ENCODE measurements at regions not wholly inside any gene's neighbourhood (a gene's known extent, or its start where the extent isn't known, plus 50 kb on each side); places are given as distances from the start of the nearest gene placed in this dataset.
A peak's percentile ranks its signal among the peaks of the same experiment; 100 is the strongest.
"Not testable (repeated sequence)": the region's sequence is repeated elsewhere in the genome, so short reads cannot be mapped to it uniquely, and the experiment has no call there.

- no peak for DNase-seq (ENCODE audit: low spot score)
These were observed 220.6 kb downstream of the TPBG start for GRCh38 chr6:82584194-82584695.

- DNase-seq (ENCODE audit: low spot score) = no peak
These were observed 221.2 kb downstream of the TPBG start for GRCh38 chr6:82584856-82585255.

- DNase-seq (ENCODE audit: low spot score) = no peak
These were observed 224.4 kb downstream of the TPBG start for GRCh38 chr6:82588020-82588419.

GRCh38 chr6:82588859-82589412 is 225.3 kb downstream of the TPBG start:
- no peak for DNase-seq (ENCODE audit: low spot score)

- DNase-seq (ENCODE audit: low spot score) = peak; percentile 75
These were observed 226.0 kb downstream of the TPBG start for GRCh38 chr6:82589509-82590206.

- no peak for DNase-seq (ENCODE audit: low spot score)
These were observed 233.6 kb downstream of the TPBG start for GRCh38 chr6:82597201-82597600.

- no peak for DNase-seq (ENCODE audit: low spot score)
These were observed 239.2 kb downstream of the TPBG start for GRCh38 chr6:82602776-82603175.

GRCh38 chr6:82603871-82604270 is 240.3 kb downstream of the TPBG start:
- no peak for DNase-seq (ENCODE audit: low spot score)

GRCh38 chr6:82607998-82608725 is 244.5 kb downstream of the TPBG start:
- no peak for DNase-seq (ENCODE audit: low spot score)

GRCh38 chr6:82608781-82609180 is 245.2 kb downstream of the TPBG start:
- DNase-seq (ENCODE audit: low spot score) = no peak

- DNase-seq (ENCODE audit: low spot score) = no peak
These were observed 248.1 kb downstream of the TPBG start for GRCh38 chr6:82611751-82612150.

- DNase-seq (ENCODE audit: low spot score) = peak; percentile 39
These were observed 248.9 kb downstream of the TPBG start for GRCh38 chr6:82612475-82613039.

- DNase-seq (ENCODE audit: low spot score) = no peak
These were observed 250.9 kb downstream of the TPBG start for GRCh38 chr6:82614518-82614917.

GRCh38 chr6:82616386-82617028 is 252.9 kb downstream of the TPBG start:
- DNase-seq (ENCODE audit: low spot score) = peak; percentile 59

GRCh38 chr6:82617648-82618047 is 254.0 kb downstream of the TPBG start:
- DNase-seq (ENCODE audit: low spot score) = no peak

- no peak for DNase-seq (ENCODE audit: low spot score)
These were observed 256.0 kb downstream of the TPBG start for GRCh38 chr6:82619573-82619972.

GRCh38 chr6:82622461-82622860 is 258.8 kb downstream of the TPBG start:
- no peak for DNase-seq (ENCODE audit: low spot score)

GRCh38 chr6:82624251-82624650 is 260.6 kb downstream of the TPBG start:
- DNase-seq (ENCODE audit: low spot score) = no peak

GRCh38 chr6:82626946-82627345 is 263.3 kb downstream of the TPBG start:
- DNase-seq (ENCODE audit: low spot score) = not testable (repeated sequence)

- DNase-seq (ENCODE audit: low spot score) = no peak
These were observed 266.3 kb downstream of the TPBG start for GRCh38 chr6:82629921-82630320.

- no peak for DNase-seq (ENCODE audit: low spot score)
These were observed 278.1 kb downstream of the TPBG start for GRCh38 chr6:82641677-82642076.

- DNase-seq (ENCODE audit: low spot score) = no peak
These were observed 282.1 kb downstream of the TPBG start for GRCh38 chr6:82645536-82646230.
